ENCODE measurements at regions not wholly inside any gene's neighbourhood (a gene's known extent, or its start where the extent isn't known, plus 50 kb on each side); places are given as distances from the start of the nearest gene placed in this dataset.
A peak's percentile ranks its signal among the peaks of the same experiment; 100 is the strongest.

DNA sequence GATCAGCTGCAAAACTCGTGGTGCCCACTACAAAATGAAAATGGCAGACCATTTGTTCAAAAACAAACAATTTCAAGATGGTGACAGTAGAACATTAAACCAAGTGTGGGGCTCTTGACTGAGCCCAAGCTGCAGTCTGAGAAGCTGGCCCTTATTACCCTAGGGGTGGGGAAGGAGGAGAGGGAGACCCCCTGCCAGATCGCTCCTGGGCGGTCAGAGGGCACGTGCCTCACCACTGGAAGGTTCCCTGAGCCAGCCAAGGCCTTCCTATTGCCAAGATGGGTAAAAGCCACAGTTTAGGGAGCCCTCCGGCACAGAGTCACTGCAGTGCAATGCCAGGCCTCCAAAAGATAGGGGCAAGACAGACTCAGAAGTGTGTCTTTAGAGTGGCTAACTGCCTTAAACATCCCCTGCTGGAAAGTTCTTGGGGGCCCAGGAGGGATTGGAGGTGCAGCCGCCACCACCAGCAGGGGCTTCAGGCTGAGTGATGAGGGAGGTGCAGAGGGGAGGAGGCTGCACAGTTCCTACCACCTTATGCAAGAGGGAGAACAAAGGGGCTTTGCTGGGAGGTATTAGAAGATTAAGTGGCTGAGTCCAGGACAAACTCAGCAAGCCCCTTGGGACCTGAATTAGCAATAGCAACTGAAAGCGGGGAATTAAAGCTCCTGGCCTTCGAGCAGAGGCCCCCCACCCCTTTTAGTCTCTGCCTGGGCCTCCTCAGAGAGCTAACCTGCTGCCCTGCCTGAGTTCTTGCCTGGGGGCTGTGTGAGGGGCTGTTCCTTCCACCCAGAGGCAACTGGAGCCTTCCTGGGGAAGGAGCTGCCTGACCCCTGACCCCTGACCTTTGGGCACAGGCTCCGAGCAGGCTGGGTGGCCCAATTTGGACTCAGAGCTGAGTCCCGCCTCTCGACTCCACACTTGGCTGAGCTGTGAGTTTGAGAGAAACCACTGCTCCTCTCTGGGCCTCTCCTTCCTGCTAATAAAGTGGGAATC, 88.4 kb downstream of the VEGFA start:
- Mint-ChIP-seq H3K9me3 (no peaks in the 10 kb centered on the region; a peak in 1 of 5 replicates), H3K36me3 (ENCODE audit: insufficient read depth in 1 of 3, low read depth in 3 of 3) (no peaks in the 10 kb centered on the region), H3K27me3 (ENCODE audit: low read depth) (peaks cover 2% of the 10 kb centered on the region; the same call in 1 of the 2 replicates), H3K4me1 (peaks cover 18 to 19% of the 10 kb centered on the region in 2 experiments), H3K27ac (peak overlapping the region in 1 of 3 experiments; percentile 85; a peak in 1 of 7 replicates), H3K4me3 (no peak overlapping the region)
- WGBS (ENCODE audit: extremely low coverage, insufficient read length, low lambda C conversion rate): no CpG with 5 or more reads among the region's 11 CpGs
- Histone ChIP-seq H3K79me2 (ENCODE audit: insufficient read depth, low read length) (no peaks in the 10 kb centered on the region), H3K23me2 (ENCODE audit: insufficient read length, low read depth, low read length, poor library complexity, severe bottlenecking) (no peaks in the 10 kb centered on the region), H2BK120ac (ENCODE audit: low read depth, low read length, poor library complexity, severe bottlenecking) (no peak overlapping the region), H3K9me3 (ENCODE audit: control insufficient read depth, low read depth, low read length) (no peaks in the 10 kb centered on the region), H3K9ac (ENCODE audit: extremely low read depth, insufficient read length, low read length) (no peak overlapping the region), H4K20me1 (ENCODE audit: control insufficient read depth, insufficient read depth, insufficient read length) (no peaks in the 10 kb centered on the region), H3K4ac (ENCODE audit: low read depth, low read length) (no peak overlapping the region), H3K4me1 (ENCODE audit: insufficient read depth, low read length) (no peaks in the 10 kb centered on the region), H3K18ac (ENCODE audit: insufficient read length, low read depth, low read length) (no peak overlapping the region), H3K27me3 (ENCODE audit: insufficient read depth, low read length) (no peaks in the 10 kb centered on the region), H3T11ph (ENCODE audit: low read length) (no peak overlapping the region), H3K14ac (ENCODE audit: insufficient read depth, low read length) (no peak overlapping the region), H3K23ac (ENCODE audit: insufficient read length, low read depth, low read length) (no peak overlapping the region), H4K8ac (replicated peaks; ENCODE audit: insufficient read length, low read depth, low read length) (no peak overlapping the region), H3K79me1 (ENCODE audit: insufficient read depth, low read depth, low read length, poor library complexity, severe bottlenecking) (no peaks in the 10 kb centered on the region), H2AK5ac (ENCODE audit: insufficient read length, low read length) (no peak overlapping the region), H3K27ac (ENCODE audit: insufficient read length, low read depth, low read length) (no peak overlapping the region), H2AFZ (ENCODE audit: low read length) (no peak overlapping the region), H4K5ac (ENCODE audit: insufficient read length, low read depth, low read length) (no peak overlapping the region), H2BK12ac (ENCODE audit: insufficient read length, low read depth, low read length) (no peak overlapping the region), H2BK15ac (ENCODE audit: low read depth, low read length) (no peak overlapping the region), H3K56ac (ENCODE audit: insufficient read length, low read depth, low read length) (no peak overlapping the region), H3K4me2 (ENCODE audit: insufficient read depth, insufficient read length, low read length) (no peak overlapping the region), H2BK20ac (ENCODE audit: low read depth, low read length, poor library complexity, severe bottlenecking) (no peak overlapping the region), H4K91ac (ENCODE audit: insufficient read length, low read depth, low read length) (no peak overlapping the region), H2BK5ac (ENCODE audit: insufficient read length, low read length) (no peak overlapping the region)
- no peak for DNase-seq
- TF ChIP-seq, protein P1, sequence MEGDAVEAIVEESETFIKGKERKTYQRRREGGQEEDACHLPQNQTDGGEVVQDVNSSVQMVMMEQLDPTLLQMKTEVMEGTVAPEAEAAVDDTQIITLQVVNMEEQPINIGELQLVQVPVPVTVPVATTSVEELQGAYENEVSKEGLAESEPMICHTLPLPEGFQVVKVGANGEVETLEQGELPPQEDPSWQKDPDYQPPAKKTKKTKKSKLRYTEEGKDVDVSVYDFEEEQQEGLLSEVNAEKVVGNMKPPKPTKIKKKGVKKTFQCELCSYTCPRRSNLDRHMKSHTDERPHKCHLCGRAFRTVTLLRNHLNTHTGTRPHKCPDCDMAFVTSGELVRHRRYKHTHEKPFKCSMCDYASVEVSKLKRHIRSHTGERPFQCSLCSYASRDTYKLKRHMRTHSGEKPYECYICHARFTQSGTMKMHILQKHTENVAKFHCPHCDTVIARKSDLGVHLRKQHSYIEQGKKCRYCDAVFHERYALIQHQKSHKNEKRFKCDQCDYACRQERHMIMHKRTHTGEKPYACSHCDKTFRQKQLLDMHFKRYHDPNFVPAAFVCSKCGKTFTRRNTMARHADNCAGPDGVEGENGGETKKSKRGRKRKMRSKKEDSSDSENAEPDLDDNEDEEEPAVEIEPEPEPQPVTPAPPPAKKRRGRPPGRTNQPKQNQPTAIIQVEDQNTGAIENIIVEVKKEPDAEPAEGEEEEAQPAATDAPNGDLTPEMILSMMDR (conservative IDR thresholded peaks at IDR 0.05): 0 out of 3 replicates have a peak, but pooled peaks have one; percentile 14
